Breast epithelium (tissue), 4 donors: ENCODE measurements at regions not wholly inside any gene's neighbourhood (a gene's known extent, or its start where the extent isn't known, plus 50 kb on each side); places are given as distances from the start of the nearest gene placed in this dataset.

Experiments
- DNase-seq, 2 donors: peaks; one replicate each; pipeline ENCODE4 v3.0.0-alpha.2; 2019; ENCODE audit warnings: low spot score in 2 of 2
- H3K27ac ChIP-seq, 2 donors: fragments of 200-600 bp; sonication (generic) in 1 of 2; one replicate each; pipeline ENCODE4 v1.5.1; 2016 to 2019; ENCODE audit warnings: mild to moderate bottlenecking in 1 of 2
- H3K27me3 ChIP-seq, 2 donors: fragments of 200-600 bp; sonication (generic) in 1 of 2; one replicate each; pipeline versions ENCODE4 v1.5.1 to v1.6.0; 2017 to 2019; ENCODE audit warnings: control low read depth in 1 of 2, mild to moderate bottlenecking in 1 of 2
- H3K36me3 ChIP-seq: fragments of 200-600 bp; one replicate; pipeline ENCODE4 v1.5.1; 2019
- H3K4me1 ChIP-seq, 2 donors: fragments of 200-600 bp; sonication (generic); one replicate each; pipeline ENCODE4 v1.5.1; 2016 to 2019; ENCODE audit warnings: control low read depth in 1 of 2
- H3K4me3 ChIP-seq, 3 donors: fragments of 200-600 bp; sonication (generic); 1 replicate in 2 of 3; 2 replicates in 1 of 3; pipeline ENCODE4 v1.5.1; 2016 to 2019; ENCODE audit warnings: mild to moderate bottlenecking in 3 of 3, moderate library complexity in 2 of 3
- H3K9me3 ChIP-seq, 2 donors: fragments of 200-600 bp; sonication (generic) in 1 of 2; one replicate each; pipeline ENCODE4 v1.5.1; 2016 to 2019; ENCODE audit warnings: control low read depth in 1 of 2
- CTCF ChIP-seq, 3 donors: fragments of 450-650 bp; IDR thresholded peaks; one replicate each; pipeline ENCODE4 v1.5.1; 2016 to 2017; ENCODE audit warnings: antibody characterized with exemption in 3 of 3, mild to moderate bottlenecking in 3 of 3, moderate library complexity in 3 of 3
- POLR2A ChIP-seq: fragments of 450-650 bp; IDR thresholded peaks from one replicate; pipeline ENCODE4 v1.6.1; 2016; ENCODE audit warnings: antibody characterized with exemption, mild to moderate bottlenecking, moderate library complexity
- POLR2AphosphoS5 ChIP-seq, 3 donors: sonication (generic); formaldehyde crosslinking; IDR thresholded peaks; one replicate each; pipeline ENCODE4 v1.6.1; 2017; ENCODE audit warnings: antibody characterized with exemption in 3 of 3
- intact Hi-C: fragments of 100-400 bp; cut with DNase I; formaldehyde crosslinking; loops from one replicate; pipeline ENCODE4 v1.15.1; 2023; ENCODE audit warnings: low total_unique reads

DNA sequence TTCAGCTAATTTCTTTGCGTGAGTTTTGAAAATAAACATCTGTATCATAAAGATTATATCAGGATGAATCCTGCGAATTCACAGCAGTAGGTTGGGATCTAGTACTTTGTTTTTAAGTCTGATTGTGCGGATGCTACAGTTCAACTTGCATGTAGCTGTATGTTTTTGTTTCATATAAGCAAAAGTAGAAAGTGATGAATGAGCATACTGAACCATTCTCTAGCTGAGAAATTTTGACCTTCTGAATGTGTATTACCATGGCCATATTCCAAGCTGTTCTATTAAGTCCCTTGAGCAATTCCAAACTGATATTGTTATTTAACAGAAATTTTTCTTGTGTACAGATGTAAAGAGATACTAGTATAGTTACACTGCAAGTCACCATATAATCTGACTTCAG is 358.8 kb upstream of the MEOX2 start:
- Histone ChIP-seq H3K4me3 (no peak overlapping the region), H3K27me3 (no peaks in the 10 kb centered on the region), H3K36me3 (no peaks in the 10 kb centered on the region), H3K9me3 (no peaks in the 10 kb centered on the region), H3K4me1 (no peaks in the 10 kb centered on the region), H3K27ac (no peak overlapping the region)
- TF ChIP-seq CTCF (IDR thresholded peaks at IDR 0.05): no peak
- TF ChIP-seq POLR2A: no peak
- TF ChIP-seq POLR2AphosphoS5 (IDR thresholded peaks at IDR 0.05): no peak
- DNase-seq: no peak
- intact Hi-C loops: no loop called here

GRCh38 chr7:16044645-16045044 is 358.2 kb upstream of the MEOX2 start:
- intact Hi-C loops: no loop called here
- Histone ChIP-seq H3K4me3 (no peak overlapping the region), H3K36me3 (no peaks in the 10 kb centered on the region), H3K4me1 (no peaks in the 10 kb centered on the region), H3K27ac (no peak overlapping the region), H3K27me3 (no peaks in the 10 kb centered on the region), H3K9me3 (no peaks in the 10 kb centered on the region)
- DNase-seq: no peak
- TF ChIP-seq POLR2AphosphoS5 (IDR thresholded peaks at IDR 0.05) (no peak), POLR2A (no peak), CTCF (IDR thresholded peaks at IDR 0.05) (no peak)

- TF ChIP-seq POLR2AphosphoS5 (IDR thresholded peaks at IDR 0.05) (no peak), CTCF (IDR thresholded peaks at IDR 0.05) (no peak), POLR2A (no peak)
- DNase-seq: no peak
These were observed 353.9 kb upstream of the MEOX2 start for GRCh38 chr7:16040346-16040745.

GRCh38 chr7:16038906-16039305 is 352.4 kb upstream of the MEOX2 start:
- no peaks in the 10 kb centered on the region for H3K4me1 ChIP-seq
- H3K36me3 ChIP-seq: no peaks in the 10 kb centered on the region
- H3K4me3 ChIP-seq: no peak overlapping the region
- H3K9me3 ChIP-seq: no peaks in the 10 kb centered on the region
- DNase-seq: no peak
- no peak overlapping the region for H3K27ac ChIP-seq
- no peak for TF ChIP-seq CTCF (IDR thresholded peaks at IDR 0.05)
- TF ChIP-seq POLR2AphosphoS5 (IDR thresholded peaks at IDR 0.05): no peak
- no peak for TF ChIP-seq POLR2A
- intact Hi-C loops: no loop called here
- no peaks in the 10 kb centered on the region for H3K27me3 ChIP-seq

More at GRCh38 chr7:16040346-16040745, 353.9 kb upstream of the MEOX2 start:
- no peak overlapping the region for H3K4me3 ChIP-seq
- intact Hi-C loops: no loop called here
- no peaks in the 10 kb centered on the region for H3K4me1 ChIP-seq
- no peaks in the 10 kb centered on the region for H3K27me3 ChIP-seq
- H3K27ac ChIP-seq: no peak overlapping the region
- no peaks in the 10 kb centered on the region for H3K36me3 ChIP-seq
- no peaks in the 10 kb centered on the region for H3K9me3 ChIP-seq

DNA sequence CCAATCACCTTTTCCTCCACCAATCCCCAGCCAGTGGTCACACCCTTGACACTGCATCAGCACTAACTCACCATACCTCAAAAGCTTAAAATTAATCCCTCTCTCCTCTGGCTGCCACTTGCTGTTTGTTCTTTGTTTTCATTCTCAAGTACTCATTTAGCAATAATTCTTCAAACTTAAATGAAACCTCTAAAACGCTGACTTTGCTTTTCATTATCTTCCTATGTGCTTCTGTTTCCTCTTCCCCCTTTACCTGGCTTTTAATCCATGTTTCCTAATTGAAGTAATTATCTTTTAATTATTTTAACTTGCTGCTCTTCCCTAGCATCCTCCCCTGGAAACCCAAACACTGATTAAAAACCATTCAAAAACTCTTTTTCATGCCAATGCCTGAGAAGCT is 348.9 kb upstream of the MEOX2 start:
- no peak overlapping the region for H3K27ac ChIP-seq
- no peaks in the 10 kb centered on the region for H3K9me3 ChIP-seq
- no peak overlapping the region for H3K4me3 ChIP-seq
- no peaks in the 10 kb centered on the region for H3K4me1 ChIP-seq
- no peak for DNase-seq
- no peaks in the 10 kb centered on the region for H3K36me3 ChIP-seq
- intact Hi-C loops: no loop called here
- no peak for TF ChIP-seq POLR2A
- no peak for TF ChIP-seq CTCF (IDR thresholded peaks at IDR 0.05)
- no peak for TF ChIP-seq POLR2AphosphoS5 (IDR thresholded peaks at IDR 0.05)
- H3K27me3 ChIP-seq: no peaks in the 10 kb centered on the region
